GM12878 (cell line): ENCODE measurements at regions not wholly inside any gene's neighbourhood (a gene's known extent, or its start where the extent isn't known, plus 50 kb on each side); places are given as distances from the start of the nearest gene placed in this dataset.

ENCODE experiments used
- ATAC-seq: fragments of 200-7000 bp; cut with Tn5 transposase; 3 replicates; pipeline ENCODE4 v1.9.1; 2020; ENCODE audit warnings: mild to moderate bottlenecking, moderate library complexity
- BruUV-seq: library from RNA; stranded (reverse); fragments of 400-500 nt; replicated peaks from 2 replicates; lab custom pipeline; 2021; lab: Mats Ljungman, UMichigan
- CTCF ChIA-PET: fragments of 300-600 bp; sonication (Branson Sonifier 250); formaldehyde crosslinking; extraction: SDS; loops from one replicate; lab custom pipeline; 2021; ENCODE audit warnings: inconsistent platforms; lab: Yijun Ruan, JAX
- POLR2A ChIA-PET: fragments of 350-600 bp; formaldehyde crosslinking; extraction: SDS; loops from one replicate; lab custom pipeline; 2021; ENCODE audit warnings: inconsistent platforms; lab: Charles Lee
- RAD21 ChIA-PET: fragments of 300-600 bp; sonication (Branson Sonifier 250); formaldehyde crosslinking; loops from one replicate; lab custom pipeline; 2023; ENCODE audit warnings: antibody characterized with exemption; ENCODE audit not compliant: unreplicated experiment; lab: Charles Lee
- SMC1A ChIA-PET: fragments of 300-600 bp; sonication (Branson Sonifier 250); formaldehyde crosslinking; loops from one replicate; lab custom pipeline; 2023; ENCODE audit not compliant: unreplicated experiment, uncharacterized antibody; lab: Charles Lee
- DNase-seq: peaks from one replicate; pipeline ENCODE4 v3.0.0-alpha.2; 2011; ENCODE audit warnings: low read depth, low spot score
- FAIRE-seq: peaks from 3 replicates; lab custom pipeline; 2011; peaks lifted over from hg19 to GRCh38; lab: Jason Lieb, UNC
- H2AFZ ChIP-seq: 2 replicates; pipeline ENCODE4 v1.6.0; 2011; ENCODE audit warnings: low read depth, low read length, control low read depth; ENCODE audit not compliant: control insufficient read depth
- H3K27ac ChIP-seq: 2 replicates; pipeline ENCODE4 v1.5.1; 2011; ENCODE audit warnings: control low read depth; ENCODE audit not compliant: control insufficient read depth, insufficient read depth
- H3K27me3 ChIP-seq, 2 experiments: replicated peaks in 1 of 2; 2 replicates each; pipeline versions ENCODE4 v1.6.0 to v1.6.1; 2011; ENCODE audit warnings: low read length in 1 of 2; ENCODE audit not compliant: control insufficient read depth in 2 of 2, insufficient read depth in 2 of 2
- H3K36me3 ChIP-seq, 2 experiments: 2 replicates each; pipeline ENCODE4 v1.5.1; 2011; ENCODE audit warnings: low read length in 1 of 2; ENCODE audit not compliant: control insufficient read depth in 2 of 2, insufficient read depth in 2 of 2
- H3K4me1 ChIP-seq: 2 replicates; pipeline ENCODE4 v1.6.1; 2011; ENCODE audit warnings: mild to moderate bottlenecking, low read length, moderate library complexity, mixed read lengths; ENCODE audit not compliant: control insufficient read depth, insufficient read depth
- H3K4me2 ChIP-seq: 2 replicates; pipeline ENCODE4 v1.6.0; 2011; ENCODE audit warnings: control low read depth; ENCODE audit not compliant: control insufficient read depth, insufficient read depth
- H3K4me3 ChIP-seq: fragments of 200-600 bp; sonication (generic); 2 replicates; pipeline ENCODE4 v1.5.1; 2016
- H3K79me2 ChIP-seq: 2 replicates; pipeline ENCODE4 v1.6.0; 2011; ENCODE audit warnings: low read length; ENCODE audit not compliant: control insufficient read depth, insufficient read depth
- H3K9ac ChIP-seq: 2 replicates; pipeline ENCODE4 v1.8.0; 2011; ENCODE audit warnings: low read length, control low read depth, mixed read lengths; ENCODE audit not compliant: control insufficient read depth, insufficient read depth
- H3K9me3 ChIP-seq: replicated peaks from 3 replicates; pipeline ENCODE4 v1.5.1; 2011; ENCODE audit warnings: mild to moderate bottlenecking, low read length; ENCODE audit not compliant: control insufficient read depth, insufficient read depth
- H4K20me1 ChIP-seq: 2 replicates; pipeline ENCODE4 v1.6.0; 2011; ENCODE audit not compliant: control insufficient read depth, insufficient read depth
- BRCA1 ChIP-seq: IDR thresholded peaks from 2 replicates; pipeline ENCODE4 v1.6.1; 2011; ENCODE audit warnings: low read depth, low read length, improper control_type of control experiment
- E4F1 ChIP-seq: fragments of 450-650 bp; IDR thresholded peaks from 2 replicates; pipeline ENCODE4 v1.6.1; 2018; ENCODE audit warnings: borderline replicate concordance, mild to moderate bottlenecking; ENCODE audit not compliant: partially characterized antibody
- FOS ChIP-seq: IDR thresholded peaks from 3 replicates; pipeline ENCODE4 v1.6.1; 2011; ENCODE audit warnings: borderline replicate concordance; ENCODE audit not compliant: insufficient read length; ENCODE audit errors: extremely low read depth
- GABPA ChIP-seq: IDR thresholded peaks from 2 replicates; pipeline ENCODE4 v1.6.1; 2014; ENCODE audit warnings: antibody characterized with exemption, low read depth, mild to moderate bottlenecking, inconsistent platforms
- MXI1 ChIP-seq: fragments of 150-350 bp; IDR thresholded peaks from 2 replicates; pipeline ENCODE4 v1.6.1; 2011; ENCODE audit warnings: low read depth, mild to moderate bottlenecking, inconsistent platforms, low read length, improper control_type of control experiment
- PKNOX1 ChIP-seq: fragments of 450-650 bp; IDR thresholded peaks from 2 replicates; pipeline ENCODE4 v1.6.1; 2016; ENCODE audit warnings: mild to moderate bottlenecking
- RCOR1 ChIP-seq: conservative IDR thresholded peaks from 2 replicates; pipeline ENCODE4 v1.6.1; 2012; ENCODE audit warnings: low read depth, low read length, improper control_type of control experiment
- SMAD5 ChIP-seq: IDR thresholded peaks from 2 replicates; pipeline ENCODE4 v1.6.1; 2016; ENCODE audit warnings: antibody characterized with exemption, low read depth
- SREBF1 ChIP-seq: IDR thresholded peaks from 2 replicates; pipeline ENCODE4 v1.6.1; 2012; ENCODE audit warnings: mild to moderate bottlenecking, low read length
- TAF1 ChIP-seq: IDR thresholded peaks from 2 replicates; pipeline ENCODE4 v1.6.1; 2011; ENCODE audit warnings: mild to moderate bottlenecking, low read depth, low read length, borderline replicate concordance
- TBL1XR1 ChIP-seq: IDR thresholded peaks from 2 replicates; pipeline ENCODE4 v1.6.1; 2012; ENCODE audit warnings: low read depth, low read length, improper control_type of control experiment
- TCF12 ChIP-seq: IDR thresholded peaks from 2 replicates; pipeline ENCODE4 v1.6.1; 2011; ENCODE audit warnings: low read depth, mild to moderate bottlenecking, low read length
- TCF7 ChIP-seq: IDR thresholded peaks from 2 replicates; pipeline ENCODE4 v1.6.1; 2014; ENCODE audit warnings: antibody characterized with exemption, borderline replicate concordance
- ZBED1 ChIP-seq: IDR thresholded peaks from 2 replicates; pipeline ENCODE4 v1.6.1; 2016; ENCODE audit warnings: borderline replicate concordance
- WGBS: methylation state at CpG from one replicate; pipeline ENCODE4 v1.1.6; 2016; ENCODE audit warnings: low lambda C conversion rate; ENCODE audit not compliant: insufficient replicate concordance, insufficient coverage; ENCODE audit errors: missing lambda C conversion rate; 5-methylcytosine and 5-hydroxymethylcytosine counted together
- in situ Hi-C: fragments of 300-500 bp; cut with MboI; formaldehyde crosslinking; loops from 9 replicates; pipeline ENCODE4 v1.14.3; 2018; ENCODE audit warnings: mixed read lengths
- intact Hi-C: fragments of 100-400 bp; cut with micrococcal nuclease; formaldehyde crosslinking; loops from one replicate; pipeline ENCODE4 v1.14.2; 2022; ENCODE audit not compliant: unreplicated experiment
- TF ChIP-seq, protein P1 (sequence below): fragments of 450-650 bp; formaldehyde crosslinking; IDR thresholded peaks from 2 replicates; pipeline ENCODE4 v1.4.0; 2020; ENCODE audit warnings: mild to moderate bottlenecking, moderate library complexity
- TF ChIP-seq, protein P2 (sequence below): fragments of 150-350 bp; IDR thresholded peaks from 2 replicates; pipeline ENCODE4 v1.6.1; 2014; ENCODE audit warnings: mild to moderate bottlenecking, low read depth, low read length

- no peak overlapping the region for H3K27ac ChIP-seq
- BruUV-seq: no TSS peak
- H3K4me1 ChIP-seq: no peaks in the 10 kb centered on the region
- no peak overlapping the region for H3K4me3 ChIP-seq
- no peak for ATAC-seq
- TF ChIP-seq E4F1 (no peak), RCOR1 (no peak), SREBF1 (no peak), ZBED1 (no peak), TAF1 (no peak), PKNOX1 (no peak), SMAD5 (no peak), BRCA1 (no peak), FOS (no peak), TCF12 (no peak), GABPA (no peak), TCF7 (no peak), TBL1XR1 (no peak), MXI1 (no peak)
- TF ChIP-seq, protein P1, sequence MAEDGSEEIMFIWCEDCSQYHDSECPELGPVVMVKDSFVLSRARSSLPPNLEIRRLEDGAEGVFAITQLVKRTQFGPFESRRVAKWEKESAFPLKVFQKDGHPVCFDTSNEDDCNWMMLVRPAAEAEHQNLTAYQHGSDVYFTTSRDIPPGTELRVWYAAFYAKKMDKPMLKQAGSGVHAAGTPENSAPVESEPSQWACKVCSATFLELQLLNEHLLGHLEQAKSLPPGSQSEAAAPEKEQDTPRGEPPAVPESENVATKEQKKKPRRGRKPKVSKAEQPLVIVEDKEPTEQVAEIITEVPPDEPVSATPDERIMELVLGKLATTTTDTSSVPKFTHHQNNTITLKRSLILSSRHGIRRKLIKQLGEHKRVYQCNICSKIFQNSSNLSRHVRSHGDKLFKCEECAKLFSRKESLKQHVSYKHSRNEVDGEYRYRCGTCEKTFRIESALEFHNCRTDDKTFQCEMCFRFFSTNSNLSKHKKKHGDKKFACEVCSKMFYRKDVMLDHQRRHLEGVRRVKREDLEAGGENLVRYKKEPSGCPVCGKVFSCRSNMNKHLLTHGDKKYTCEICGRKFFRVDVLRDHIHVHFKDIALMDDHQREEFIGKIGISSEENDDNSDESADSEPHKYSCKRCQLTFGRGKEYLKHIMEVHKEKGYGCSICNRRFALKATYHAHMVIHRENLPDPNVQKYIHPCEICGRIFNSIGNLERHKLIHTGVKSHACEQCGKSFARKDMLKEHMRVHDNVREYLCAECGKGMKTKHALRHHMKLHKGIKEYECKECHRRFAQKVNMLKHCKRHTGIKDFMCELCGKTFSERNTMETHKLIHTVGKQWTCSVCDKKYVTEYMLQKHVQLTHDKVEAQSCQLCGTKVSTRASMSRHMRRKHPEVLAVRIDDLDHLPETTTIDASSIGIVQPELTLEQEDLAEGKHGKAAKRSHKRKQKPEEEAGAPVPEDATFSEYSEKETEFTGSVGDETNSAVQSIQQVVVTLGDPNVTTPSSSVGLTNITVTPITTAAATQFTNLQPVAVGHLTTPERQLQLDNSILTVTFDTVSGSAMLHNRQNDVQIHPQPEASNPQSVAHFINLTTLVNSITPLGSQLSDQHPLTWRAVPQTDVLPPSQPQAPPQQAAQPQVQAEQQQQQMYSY (CRISPR knock-in tag): no peak
- TF ChIP-seq, protein P2, sequence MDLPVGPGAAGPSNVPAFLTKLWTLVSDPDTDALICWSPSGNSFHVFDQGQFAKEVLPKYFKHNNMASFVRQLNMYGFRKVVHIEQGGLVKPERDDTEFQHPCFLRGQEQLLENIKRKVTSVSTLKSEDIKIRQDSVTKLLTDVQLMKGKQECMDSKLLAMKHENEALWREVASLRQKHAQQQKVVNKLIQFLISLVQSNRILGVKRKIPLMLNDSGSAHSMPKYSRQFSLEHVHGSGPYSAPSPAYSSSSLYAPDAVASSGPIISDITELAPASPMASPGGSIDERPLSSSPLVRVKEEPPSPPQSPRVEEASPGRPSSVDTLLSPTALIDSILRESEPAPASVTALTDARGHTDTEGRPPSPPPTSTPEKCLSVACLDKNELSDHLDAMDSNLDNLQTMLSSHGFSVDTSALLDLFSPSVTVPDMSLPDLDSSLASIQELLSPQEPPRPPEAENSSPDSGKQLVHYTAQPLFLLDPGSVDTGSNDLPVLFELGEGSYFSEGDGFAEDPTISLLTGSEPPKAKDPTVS: no peak
- TF ChIP-seq, all 136 proteins: peak for 0
- intact Hi-C loops (no loop called here), in situ Hi-C loops (no loop called here)
- ChIA-PET SMC1A (no interaction called here), CTCF (interaction anchor here (0.6 kb wide), 1 partner anchor 23 kb away, joined by 3 read pairs; no protein-coding TSS in a partner anchor), POLR2A (no interaction called here), RAD21 (no interaction called here)
- Histone ChIP-seq H3K36me3 (no peaks in the 10 kb centered on the region), H3K9me3 (no peaks in the 10 kb centered on the region), H4K20me1 (no peaks in the 10 kb centered on the region), H3K27me3 (no peaks in the 10 kb centered on the region), H3K79me2 (no peaks in the 10 kb centered on the region), H3K9ac (no peak overlapping the region), H2AFZ (no peak overlapping the region), H3K4me2 (no peak overlapping the region)
- 8% methylated on average over 2 of the region's 2 CpGs for WGBS
- no peak for FAIRE-seq
- no peak for DNase-seq
Measured at GRCh38 chrX:20720954-20721626, 454.4 kb upstream of the RPS6KA3 start.
